Stimulated activated CD4-positive, alpha-beta T cell treated with anti-CD3 and anti-CD28 coated beads, Interleukin-15, amount 100 ng/mL, for 24 hours (primary cell): ENCODE measurements at regions not wholly inside any gene's neighbourhood (a gene's known extent, or its start where the extent isn't known, plus 50 kb on each side); places are given as distances from the start of the nearest gene placed in this dataset.

Source experiments
- DNase-seq: peaks from one replicate; pipeline ENCODE4 v3.0.0-alpha.2; 2020

DNA sequence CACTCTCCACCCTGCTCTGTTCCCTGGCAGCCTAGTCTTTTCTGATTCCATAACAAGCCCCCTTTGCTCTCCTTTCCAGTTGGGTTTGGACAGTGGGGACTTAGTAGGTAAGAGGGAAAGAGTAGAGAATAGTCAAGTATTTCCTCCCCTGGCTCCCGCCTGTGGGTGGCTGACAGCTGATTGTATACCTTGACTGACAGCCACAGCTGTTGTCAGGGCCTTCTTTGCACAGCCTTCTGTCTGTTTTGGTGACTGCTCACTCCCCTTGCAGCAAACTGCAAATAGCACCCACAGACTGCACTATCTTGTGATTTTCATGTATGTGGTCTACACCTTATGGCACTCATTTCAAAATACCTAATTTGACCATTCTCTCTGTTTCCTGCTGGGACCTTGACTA is 486.3 kb downstream of the ACTR3B start:
- DNase-seq = no peak

DNA sequence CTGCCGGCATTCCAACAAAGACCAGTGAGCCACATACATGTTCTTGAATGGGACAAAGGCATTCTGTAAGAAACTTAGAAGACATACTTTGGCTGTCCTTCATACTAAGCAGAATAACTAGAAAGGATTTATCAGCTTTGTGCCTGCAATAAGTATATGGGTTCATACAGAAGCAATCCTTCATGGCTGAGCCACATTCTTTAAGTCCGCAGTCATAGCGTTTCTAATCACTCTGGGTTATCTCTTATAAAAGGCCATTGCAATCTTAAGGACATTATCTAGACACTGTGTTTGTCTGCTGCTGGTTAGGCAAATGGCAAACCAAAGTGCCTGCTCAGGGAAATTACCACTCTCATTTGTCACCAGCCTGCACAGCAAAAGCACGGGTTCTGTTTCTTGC is 488.4 kb downstream of the ACTR3B start:
- no peak for DNase-seq

DNA sequence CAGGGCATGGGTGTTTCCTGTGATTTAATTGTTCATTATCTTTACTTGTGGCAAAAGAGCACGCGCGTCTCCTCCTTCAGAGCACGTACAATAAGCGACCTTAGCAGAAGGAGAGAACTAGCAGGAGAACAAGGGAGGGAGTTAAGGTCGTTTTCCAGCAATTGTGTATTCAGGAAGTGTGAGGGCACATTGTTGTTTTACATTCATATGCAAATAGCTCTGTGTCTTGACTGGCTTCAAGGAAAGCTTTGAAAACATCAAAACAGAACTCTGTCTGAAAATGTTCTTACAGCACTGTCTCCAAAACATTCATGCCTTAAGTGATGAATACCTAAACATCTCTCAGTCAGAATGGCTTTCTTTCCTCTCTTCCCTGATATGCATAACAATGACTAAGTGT is 499.1 kb downstream of the ACTR3B start:
- no peak for DNase-seq

DNA sequence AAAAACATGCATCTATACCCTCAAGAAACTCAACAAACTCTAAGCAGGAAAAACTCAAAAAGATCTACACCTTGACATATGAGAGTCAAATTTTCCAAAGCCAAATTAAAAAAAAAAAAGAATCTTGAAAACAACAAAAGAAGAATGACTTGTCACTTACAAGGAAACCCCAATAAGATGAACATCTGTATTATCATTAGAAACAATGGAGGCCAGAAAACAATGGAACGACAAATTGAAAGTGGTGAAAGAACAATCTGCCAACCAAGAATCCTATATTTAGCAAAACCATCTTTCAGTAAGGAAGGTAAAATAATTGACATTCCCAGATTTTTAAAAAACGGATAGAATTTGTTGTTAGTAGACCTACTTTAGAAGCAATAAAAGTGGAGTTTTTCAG is 516.8 kb downstream of the ACTR3B start:
- no peak for DNase-seq

DNA sequence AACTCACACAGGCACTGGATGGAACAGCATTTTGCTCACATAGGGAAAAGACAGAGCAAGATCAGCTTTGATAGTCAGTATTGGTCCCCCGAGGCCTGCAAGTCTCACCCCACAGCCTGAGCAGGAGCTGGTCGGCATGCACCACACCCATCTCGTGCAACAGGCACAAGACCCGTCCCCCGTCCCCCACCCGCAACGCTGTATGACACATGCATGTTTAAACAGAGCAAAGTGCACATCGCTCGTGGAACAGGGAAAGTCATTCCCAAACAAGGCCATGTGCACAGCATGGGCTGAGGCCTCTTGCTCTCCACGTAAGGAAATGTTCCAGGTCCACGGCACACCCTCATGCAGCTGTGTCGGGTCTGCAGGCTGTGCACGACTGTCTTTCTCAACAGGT is 527.2 kb downstream of the ACTR3B start:
- no peak for DNase-seq

DNA sequence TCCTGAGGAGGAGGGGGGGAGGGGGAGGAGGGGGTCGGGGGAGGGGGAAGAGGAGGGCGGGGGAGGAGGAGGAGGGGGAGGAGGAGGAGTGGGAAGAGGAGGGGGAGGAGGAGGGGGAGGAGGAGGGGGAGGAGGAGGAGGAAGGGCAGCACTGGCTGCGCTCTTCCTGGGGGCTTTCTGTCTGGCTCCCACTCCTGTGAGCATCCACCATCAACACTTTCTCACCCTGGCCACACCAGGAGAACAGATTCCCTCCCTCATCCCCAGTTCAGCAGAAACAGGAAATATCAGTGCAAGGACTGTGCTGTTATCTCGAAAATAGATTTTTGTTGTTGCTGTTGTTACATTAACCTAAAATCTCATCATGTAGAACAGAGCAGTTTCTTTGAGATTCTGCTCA is 530.5 kb downstream of the ACTR3B start:
- no peak for DNase-seq

DNA sequence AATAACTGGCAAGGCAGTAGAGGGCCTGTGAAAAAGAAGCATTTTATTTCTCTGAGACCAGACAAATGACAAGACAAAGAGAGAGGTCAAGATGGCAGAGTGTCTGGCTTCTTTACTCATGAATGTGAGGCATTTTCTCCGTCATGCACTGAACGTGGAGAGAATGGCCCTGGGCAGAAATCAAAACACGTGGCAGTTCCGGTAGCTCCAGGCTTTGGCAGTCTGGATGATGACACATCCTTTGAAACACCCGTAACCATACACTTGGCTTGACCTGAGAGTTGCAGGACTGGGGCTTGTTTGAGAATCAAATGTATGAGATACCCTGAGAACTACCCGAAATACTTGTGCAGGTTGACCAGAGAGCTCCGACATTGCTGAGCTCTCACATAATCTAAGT is 537.6 kb downstream of the ACTR3B start:
- no peak for DNase-seq

DNA sequence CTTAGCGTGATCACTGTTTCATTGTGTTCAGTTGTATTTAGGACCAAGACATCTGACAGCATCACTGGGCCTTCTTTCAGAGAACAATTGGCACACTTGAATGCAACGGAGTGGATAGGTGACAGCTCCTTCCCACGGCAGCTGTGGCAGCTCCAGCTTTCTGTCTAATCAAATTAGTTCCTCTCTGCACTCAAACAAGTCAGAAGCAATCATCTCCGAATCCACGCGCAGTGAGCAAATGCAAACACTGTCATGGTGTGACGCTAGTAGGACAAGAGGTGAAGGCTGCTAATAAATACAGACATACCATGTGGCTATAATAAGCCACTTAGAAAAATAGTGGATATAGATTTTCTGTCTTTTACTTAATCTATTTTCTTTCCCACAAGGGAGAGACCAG is 542.4 kb downstream of the ACTR3B start:
- no peak for DNase-seq

DNA sequence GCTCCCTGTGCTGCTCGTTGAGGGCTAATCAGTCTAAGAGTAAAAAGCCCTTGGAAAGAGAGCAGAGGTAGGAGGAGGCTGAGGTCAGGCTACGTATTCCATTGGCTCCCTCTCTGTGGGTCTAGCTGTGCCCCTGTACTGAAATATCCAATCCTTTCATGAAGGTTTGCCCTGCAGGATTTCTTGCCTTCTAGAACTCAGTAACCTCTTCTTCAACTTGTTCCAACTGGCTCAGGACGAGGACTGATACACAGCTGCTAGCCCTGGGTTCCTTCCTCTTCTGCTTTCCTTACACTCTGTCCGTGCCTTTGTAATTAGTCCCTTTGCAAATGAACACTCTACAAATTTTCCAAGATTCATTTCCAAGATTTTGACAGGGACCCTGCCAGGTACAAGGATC is 560.5 kb downstream of the ACTR3B start:
- DNase-seq = no peak

DNA sequence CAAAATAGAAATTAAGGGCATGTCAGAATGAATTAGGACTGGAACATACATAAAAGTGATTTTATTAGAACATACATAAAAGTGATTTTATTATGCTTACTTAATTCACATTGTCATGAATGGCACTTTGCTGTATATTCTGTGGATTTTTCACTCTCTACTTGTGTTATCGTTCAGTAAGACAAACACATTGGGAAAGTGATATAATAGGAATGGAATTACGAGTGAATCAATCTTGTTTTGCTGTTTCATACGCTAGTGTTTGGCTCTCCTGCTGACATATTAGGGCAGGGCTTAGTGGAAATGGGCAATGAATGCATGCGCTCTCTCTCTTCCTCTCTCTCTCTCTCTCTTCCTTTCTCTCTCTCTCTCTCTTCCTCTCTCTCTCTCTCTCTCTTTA is 561.1 kb downstream of the ACTR3B start:
- no peak for DNase-seq

DNA sequence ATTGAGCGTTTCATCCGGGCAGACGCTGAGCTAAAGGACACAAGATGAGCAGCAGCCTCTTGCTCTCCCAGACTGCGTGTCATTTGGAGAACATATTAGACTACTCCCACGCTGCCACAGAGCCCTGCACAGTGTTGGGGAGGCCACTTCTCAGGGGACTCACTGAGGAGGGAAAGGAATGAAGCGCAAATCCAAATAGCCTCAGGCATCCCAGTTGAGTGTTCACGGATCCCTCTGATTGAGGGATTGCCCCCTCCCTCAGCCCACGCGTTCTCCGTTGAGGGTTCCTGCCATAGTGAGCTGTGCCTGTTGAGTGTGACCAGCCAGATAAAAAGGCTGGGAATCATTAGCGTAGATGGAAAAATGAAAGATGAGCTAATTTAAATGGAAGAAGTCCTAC is 563.4 kb downstream of the ACTR3B start:
- no peak for DNase-seq

DNA sequence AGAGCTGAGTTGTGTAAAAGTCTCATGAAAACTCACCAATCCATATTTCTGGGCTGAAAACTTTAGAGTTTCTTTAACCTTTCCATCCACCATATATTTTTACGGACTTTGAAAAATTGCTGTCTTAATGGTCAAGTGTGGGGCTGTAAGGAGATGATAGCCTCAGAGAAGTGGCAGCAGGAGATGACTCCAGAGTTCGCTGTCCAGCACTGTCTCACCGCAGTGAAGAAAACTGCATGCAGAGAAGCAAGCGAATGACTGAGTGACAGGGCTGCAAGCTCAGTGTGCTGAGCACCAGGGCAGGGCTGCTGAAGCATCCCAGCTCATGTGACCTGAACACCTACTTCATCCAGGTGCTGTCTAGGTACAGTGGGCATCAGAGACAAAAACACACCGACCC is 564.5 kb downstream of the ACTR3B start:
- no peak for DNase-seq

DNA sequence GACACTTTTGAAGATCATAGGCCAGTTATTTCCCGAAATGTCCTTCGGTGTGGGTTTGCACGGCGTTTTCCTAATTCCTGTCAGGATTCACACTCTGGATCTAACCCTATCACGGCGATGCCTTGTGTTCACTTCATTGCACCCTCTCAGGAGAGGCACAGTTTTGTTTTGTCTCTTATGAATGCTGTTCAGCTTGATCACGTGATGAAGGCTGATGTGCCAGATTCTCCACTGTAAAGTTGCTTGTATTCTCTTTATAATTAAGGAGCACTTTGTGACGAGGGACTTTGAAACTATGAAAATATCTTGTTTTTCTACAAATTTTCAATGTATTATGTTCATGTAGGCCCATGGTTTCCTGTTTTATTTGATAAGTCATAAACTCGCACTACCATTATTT is 568.1 kb downstream of the ACTR3B start:
- DNase-seq = no peak

DNA sequence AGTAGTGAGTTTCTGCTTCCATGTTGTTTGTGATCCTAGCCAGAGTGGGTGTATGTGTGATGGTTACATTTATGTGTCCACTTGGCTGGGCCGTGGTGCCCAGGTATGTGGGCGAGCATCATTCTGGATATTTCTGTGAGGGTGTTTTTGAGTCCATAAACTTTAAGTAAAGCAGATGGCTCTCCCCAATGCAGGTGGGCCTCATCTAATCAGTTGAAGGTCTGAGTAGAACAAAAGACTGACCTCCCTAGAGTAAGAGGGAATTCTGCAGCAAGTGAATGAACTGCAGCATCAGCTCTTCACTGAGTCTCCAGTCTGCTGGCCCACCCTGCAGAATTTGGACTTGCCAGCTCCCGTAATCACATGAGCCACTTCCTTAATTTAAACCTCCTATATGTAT is 571.9 kb downstream of the ACTR3B start:
- no peak for DNase-seq

DNA sequence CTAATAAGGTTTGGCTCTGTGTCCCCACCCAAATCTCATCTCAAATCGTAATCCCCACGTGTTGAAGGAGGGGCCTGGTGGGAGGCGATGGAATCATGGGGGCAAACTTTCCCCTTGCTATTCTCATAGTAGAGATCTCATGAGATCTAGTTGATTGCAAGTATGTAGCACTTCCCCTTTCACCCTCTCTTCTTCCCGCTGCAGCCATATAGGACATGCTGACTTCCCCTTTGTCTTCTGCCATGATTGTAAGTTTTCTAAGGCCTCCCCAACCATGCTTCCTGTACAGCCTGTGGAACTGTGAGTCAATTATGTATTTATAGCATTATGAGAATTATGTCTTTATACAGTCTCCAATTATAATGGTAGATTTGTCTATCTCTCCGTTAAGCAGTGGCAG is 594.5 kb downstream of the ACTR3B start:
- no peak for DNase-seq

DNA sequence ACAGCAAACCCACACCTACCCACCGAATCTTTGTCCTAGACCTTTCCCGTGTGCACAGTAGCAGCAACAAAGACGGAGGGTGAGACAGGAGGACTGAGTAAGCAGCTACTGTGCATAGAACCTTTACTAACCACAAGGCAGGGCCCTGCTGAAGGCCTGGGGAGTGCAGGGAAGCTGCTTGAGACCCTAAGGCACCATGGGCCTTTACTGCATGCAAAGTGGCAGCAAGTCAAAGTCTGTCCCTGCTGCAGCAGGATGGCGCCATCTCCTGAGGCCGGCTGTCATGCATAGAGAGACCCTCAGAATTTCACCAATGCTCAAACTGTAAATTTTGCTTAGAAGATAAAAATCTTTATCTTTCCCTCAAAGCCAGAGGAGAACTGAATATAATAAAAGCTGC is 610.5 kb downstream of the ACTR3B start:
- DNase-seq = no peak

DNA sequence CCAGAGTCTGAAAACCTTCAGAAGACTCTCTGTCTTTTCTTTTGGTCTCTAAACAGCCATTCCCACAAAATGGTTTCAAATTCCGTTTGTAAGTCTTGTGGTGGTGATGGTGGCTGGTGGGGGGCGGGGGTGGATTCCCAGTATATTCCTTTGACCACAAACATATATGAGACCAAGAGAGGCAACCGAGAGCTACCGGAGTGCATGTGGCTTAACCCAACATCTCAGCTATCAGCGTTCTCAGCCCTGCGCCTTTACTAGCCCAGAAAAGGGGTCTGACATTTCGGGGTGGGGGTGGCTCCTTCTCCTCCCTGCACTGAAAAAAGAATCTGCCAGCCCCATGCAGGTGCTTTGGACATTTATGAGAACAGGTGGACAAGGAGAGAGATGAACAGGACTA is 621.1 kb downstream of the ACTR3B start:
- DNase-seq = no peak

DNA sequence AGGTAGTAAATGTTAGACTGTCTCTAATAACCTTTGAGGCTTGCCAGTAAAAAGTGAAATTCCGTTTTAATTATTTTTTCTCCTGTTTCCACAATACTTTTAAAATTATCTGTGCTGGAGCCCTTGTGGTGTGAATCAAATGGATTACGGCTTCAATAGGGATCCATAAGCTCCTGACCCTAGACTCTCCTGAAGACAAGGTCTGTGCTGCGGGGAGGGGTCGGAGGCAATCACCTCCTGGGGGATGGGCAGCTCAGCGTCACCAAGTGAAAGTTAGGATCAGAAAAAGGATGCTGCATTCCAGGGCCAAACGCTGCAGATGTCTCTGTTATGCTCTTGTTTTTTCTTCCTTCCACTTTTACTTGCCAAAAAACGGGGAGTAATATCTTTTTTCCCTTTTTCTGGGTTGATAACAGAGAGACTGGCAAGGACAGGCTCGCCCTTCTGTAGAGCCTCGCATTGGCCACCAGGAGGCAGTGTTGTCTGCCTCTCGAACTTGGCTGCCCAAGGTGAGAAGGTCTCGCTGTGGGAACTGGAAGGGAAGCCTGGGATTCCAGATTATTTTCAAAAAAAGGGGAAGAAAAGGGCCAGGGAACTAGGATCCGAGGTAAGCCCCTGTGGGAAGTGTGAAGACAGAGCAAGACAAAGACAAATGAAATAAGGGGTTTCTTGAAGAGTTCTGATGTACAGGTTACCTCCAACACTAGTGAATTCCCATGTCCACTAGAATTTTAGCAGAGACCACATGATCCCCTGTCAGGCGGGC is 621.9 kb downstream of the ACTR3B start:
- DNase-seq = peak; percentile 36

DNA sequence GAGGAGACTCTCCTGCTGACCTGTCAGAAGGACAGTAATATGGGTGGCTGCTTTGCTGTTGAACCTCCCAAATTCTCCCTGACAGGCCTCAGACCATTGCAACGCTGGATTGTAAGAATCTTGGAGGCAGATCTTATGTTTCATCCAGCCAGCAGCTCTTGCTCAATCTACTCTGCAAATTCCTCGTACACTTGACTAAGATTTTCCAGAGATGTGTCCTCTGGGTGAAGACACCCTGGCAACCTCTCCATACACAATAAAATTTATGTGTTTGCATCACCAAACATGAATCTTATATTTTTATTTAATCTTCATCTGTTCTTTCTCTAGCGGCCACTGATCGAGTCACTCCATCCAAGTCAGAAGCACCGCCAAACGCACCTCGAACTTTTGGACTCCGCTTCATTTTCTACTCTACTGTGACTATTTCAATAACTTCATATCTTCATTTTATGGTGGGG is 623.1 kb downstream of the ACTR3B start:
- DNase-seq = no peak

DNA sequence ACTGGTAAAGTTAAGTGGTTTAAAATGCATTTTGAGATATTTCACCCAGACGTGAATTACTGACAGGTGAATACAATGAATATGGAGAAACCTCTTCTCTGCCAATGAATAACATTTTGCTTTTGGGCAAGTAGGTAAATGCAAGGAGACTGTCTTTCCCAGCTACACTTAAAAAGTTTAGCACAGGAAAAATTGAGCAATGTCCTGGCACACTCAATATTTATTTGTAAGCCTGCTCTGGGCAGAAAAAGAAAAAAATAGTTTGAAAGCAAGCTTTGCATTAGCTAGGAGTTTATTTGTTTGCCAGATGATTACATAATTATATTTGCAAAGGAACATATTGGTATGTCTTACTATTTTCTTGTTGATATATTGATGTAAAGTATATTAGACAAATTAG is 624.2 kb downstream of the ACTR3B start:
- no peak for DNase-seq

DNA sequence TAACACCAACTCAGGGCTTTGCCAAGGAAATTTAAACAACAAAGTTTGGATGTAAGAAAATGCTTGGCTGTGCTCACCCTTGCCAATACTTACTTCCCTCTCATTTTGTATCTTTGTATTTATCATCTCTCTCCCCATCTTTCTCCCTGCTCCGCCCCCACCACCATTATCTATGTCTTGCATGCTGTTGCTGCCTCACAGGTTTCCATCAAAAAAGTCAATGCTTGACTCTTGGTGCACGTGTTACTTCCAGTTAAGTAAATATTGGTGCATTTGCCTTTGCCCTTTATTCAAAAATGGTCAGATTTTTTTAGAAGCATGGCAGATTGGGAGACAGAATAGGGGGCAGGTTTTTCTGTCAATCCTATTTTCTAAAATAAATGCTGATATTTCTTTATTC is 626.0 kb downstream of the ACTR3B start:
- DNase-seq = no peak

DNA sequence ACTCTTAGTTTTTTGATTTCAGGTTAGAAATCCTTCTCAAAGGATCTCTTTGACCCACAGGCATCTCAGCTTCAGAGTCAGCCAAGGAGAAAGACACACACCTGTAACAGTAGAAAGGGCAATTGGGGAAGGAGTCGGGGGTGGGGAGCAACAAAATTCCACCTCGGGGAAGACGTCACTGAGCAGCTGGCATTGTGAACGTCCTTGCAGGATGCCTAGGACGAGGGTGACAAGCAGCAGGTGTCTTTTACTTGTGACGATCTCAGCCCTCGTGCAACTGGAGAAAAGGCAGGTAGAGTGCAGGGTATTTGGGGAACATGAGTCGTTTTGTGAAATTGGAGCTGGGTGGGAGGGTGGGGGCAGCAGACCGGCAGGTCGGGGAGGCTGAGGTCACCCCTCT is 627.0 kb downstream of the ACTR3B start:
- no peak for DNase-seq

DNA sequence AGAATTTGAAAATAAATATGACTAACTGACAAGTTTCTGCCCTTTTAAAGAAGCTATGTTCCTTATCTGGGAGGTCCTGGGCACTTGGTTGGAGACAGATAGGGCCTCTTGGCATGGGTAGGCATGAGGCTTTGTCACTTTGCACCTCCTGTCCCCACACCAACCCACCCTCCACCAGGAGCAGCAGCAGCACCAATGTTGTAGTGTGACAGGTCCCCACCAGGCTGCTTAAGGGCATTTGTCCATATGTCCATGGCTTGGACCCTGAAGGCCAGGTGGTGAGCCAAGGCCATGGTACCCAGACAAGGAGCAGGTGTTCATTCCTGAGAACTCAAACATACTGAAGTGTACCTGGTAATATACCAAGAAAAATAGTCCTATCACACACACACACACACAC is 629.1 kb downstream of the ACTR3B start:
- DNase-seq = no peak

DNA sequence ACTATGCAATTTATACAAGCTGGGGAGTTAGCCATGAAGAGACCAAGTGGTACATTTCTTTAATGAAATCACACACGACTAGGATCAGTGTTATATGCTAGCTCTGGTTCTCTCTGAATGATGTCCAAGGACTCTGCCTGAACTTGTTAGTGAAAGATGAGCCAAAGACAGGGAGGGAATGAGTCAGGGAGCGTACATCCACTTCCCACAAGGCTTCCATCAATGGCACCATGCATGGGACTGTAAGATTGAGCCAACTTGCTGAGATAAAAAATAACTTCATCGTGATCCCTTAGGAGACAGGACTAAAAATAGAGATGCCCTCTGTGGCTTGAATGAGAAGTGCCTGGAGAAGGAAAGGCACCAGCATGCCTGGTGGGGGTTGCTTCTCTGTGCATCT is 629.7 kb downstream of the ACTR3B start:
- no peak for DNase-seq

DNA sequence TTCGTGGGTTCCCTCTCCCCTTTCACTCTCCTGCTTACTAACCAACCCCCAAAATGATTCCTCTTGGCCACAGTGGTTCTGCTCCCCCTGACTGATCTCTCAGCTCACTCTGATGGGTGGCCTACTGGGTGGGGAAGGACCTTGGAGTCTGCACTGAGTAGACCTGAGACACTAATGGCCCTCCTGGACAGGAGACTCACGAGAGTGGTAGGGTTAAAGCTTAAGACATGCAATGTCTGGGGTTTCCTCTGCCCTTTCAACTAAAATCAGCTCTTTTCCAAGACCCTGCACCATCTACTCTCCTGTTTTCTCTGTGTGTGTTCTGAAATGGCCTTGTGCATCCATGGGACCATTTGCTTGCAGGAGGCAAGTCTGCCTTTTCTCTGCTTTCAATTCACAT is 631.4 kb downstream of the ACTR3B start:
- DNase-seq = no peak

DNA sequence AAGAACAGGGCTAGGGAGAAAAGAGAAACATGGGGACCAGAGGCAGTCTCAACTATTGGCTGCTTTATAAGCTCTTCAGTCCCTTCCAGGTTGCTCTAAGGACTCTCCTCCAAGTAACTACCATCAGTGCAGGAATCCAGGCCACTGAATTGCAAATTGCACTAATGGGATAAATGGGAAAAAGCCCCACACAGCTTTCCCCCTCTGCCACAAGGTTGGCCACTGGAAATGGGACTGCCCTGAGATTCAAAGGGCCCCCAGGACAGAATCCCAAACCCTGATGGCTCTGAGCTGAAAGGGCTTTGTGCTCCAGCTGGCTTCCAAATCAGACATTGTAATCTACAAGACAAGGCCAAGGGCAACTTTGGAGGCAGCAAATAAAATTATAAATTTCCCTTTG is 633.2 kb downstream of the ACTR3B start:
- no peak for DNase-seq
